ENCODE measurements at regions not wholly inside any gene's neighbourhood (a gene's known extent, or its start where the extent isn't known, plus 50 kb on each side); places are given as distances from the start of the nearest gene placed in this dataset.

- Histone ChIP-seq H3K27ac (no peak overlapping the region), H3K4me3 (replicated peaks in 1 of 3) (no peak overlapping the region), H3K4me1 (no peaks in the 10 kb centered on the region), H3K27me3 (no peaks in the 10 kb centered on the region), H3K9me3 (no peaks in the 10 kb centered on the region), H3K36me3 (no peaks in the 10 kb centered on the region)
- no peak for DNase-seq
- intact Hi-C loops (cut with DNase I), result no loop called here
- TF ChIP-seq, protein P1, sequence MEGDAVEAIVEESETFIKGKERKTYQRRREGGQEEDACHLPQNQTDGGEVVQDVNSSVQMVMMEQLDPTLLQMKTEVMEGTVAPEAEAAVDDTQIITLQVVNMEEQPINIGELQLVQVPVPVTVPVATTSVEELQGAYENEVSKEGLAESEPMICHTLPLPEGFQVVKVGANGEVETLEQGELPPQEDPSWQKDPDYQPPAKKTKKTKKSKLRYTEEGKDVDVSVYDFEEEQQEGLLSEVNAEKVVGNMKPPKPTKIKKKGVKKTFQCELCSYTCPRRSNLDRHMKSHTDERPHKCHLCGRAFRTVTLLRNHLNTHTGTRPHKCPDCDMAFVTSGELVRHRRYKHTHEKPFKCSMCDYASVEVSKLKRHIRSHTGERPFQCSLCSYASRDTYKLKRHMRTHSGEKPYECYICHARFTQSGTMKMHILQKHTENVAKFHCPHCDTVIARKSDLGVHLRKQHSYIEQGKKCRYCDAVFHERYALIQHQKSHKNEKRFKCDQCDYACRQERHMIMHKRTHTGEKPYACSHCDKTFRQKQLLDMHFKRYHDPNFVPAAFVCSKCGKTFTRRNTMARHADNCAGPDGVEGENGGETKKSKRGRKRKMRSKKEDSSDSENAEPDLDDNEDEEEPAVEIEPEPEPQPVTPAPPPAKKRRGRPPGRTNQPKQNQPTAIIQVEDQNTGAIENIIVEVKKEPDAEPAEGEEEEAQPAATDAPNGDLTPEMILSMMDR (IDR thresholded peaks at IDR 0.05), result no peak
- no peak for TF ChIP-seq POLR2A (IDR thresholded peaks at IDR 0.05)
- WGBS, 2 donors, result 79 to 82% methylated on average over 6 of the region's 6 CpGs
Measured at GRCh38 chr7:68929781-68930261, 668.5 kb upstream of the AUTS2 start.

DNA sequence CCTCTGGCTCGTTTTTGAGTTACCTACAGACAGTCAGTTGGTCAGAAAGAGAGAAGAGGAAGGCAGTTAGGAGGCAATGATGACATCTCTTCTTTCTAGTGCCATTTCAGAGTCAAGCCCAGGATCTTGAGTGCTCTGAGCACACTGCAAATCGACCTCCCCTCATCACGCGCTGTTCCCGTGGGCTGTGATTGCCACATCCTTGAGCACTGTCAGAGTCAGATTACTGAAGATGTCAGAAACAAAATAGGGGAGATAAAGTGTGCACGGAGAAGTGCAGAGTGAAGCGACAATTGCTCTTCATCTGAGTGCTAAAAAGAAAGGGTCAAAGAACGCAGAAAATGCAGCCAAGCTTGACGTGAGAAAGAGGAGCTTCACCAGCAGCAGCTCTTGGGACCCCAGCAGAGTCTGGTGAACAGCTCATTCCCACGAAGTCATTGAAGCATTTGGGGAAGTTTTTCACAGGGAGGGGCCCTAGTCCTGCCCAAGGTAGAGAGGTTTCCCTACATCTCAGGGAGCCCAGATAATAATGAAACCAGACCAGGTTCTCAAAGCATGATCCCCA, 661.7 kb upstream of the AUTS2 start:
- Histone ChIP-seq H3K27ac (no peak overlapping the region), H3K4me3 (replicated peaks in 1 of 3) (no peak overlapping the region), H3K27me3 (no peaks in the 10 kb centered on the region), H3K9me3 (no peaks in the 10 kb centered on the region), H3K36me3 (no peaks in the 10 kb centered on the region), H3K4me1 (no peaks in the 10 kb centered on the region)
- TF ChIP-seq POLR2A (IDR thresholded peaks at IDR 0.05), result no peak
- TF ChIP-seq, protein P1 (IDR thresholded peaks at IDR 0.05), result no peak
- DNase-seq, result no peak
- 34 to 36% methylated on average over 10 of the region's 10 CpGs for WGBS, 2 donors
- intact Hi-C loops (cut with DNase I), result no loop called here

DNA sequence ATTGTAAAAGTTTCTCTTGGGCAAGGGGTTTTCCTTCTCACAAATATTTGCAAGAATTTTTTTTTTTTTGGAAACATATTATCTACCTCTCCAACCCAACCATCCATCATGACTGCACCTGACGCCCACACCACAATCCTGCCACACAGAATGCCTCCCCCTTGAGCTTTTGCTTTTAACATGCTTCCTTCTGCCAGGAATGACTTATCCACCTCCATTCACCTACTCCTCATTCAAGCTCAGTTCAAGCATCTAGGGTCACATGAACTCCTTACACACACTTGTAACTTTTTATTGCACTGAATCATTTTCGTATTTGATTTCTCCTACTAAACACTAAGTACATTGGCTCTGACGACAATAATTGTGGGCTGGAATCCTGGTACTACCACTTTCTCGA, 660.1 kb upstream of the AUTS2 start:
- no peak overlapping the region for H3K4me3 ChIP-seq (replicated peaks in 1 of 3)
- no peaks in the 10 kb centered on the region for H3K36me3 ChIP-seq
- TF ChIP-seq POLR2A (IDR thresholded peaks at IDR 0.05), result no peak
- TF ChIP-seq, protein P1 (IDR thresholded peaks at IDR 0.05), result no peak
- no peaks in the 10 kb centered on the region for H3K9me3 ChIP-seq
- WGBS, 2 donors, result 56 to 62% methylated on average over 4 of the region's 4 CpGs
- no peaks in the 10 kb centered on the region for H3K4me1 ChIP-seq
- no peak for DNase-seq
- H3K27ac ChIP-seq, result no peak overlapping the region
- intact Hi-C loops (cut with DNase I), result no loop called here
- no peaks in the 10 kb centered on the region for H3K27me3 ChIP-seq

DNA sequence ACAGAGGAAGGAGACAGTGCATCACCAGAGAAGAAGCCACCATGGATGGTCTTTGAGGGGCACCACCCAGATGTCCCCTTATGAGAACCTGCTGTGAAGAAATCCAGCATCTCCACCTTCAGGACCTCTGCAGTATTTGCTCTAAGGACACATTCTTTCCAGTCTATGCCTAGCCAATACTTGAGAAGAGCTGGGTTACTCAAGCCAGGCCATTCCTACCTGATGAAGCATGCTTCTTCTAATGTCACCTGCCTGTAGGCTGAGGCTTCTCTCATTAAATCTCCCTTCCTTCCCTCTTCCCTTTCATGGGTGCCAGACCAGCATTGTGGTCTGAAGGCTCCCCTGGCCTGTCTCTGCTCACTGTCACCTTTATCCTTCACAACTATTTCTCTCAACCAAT, 654.5 kb upstream of the AUTS2 start:
- Histone ChIP-seq H3K27me3 (no peaks in the 10 kb centered on the region), H3K4me3 (replicated peaks in 1 of 3) (no peak overlapping the region), H3K9me3 (no peaks in the 10 kb centered on the region), H3K4me1 (no peaks in the 10 kb centered on the region), H3K36me3 (no peaks in the 10 kb centered on the region), H3K27ac (no peak overlapping the region)
- no peak for DNase-seq
- intact Hi-C loops (cut with DNase I), result no loop called here
- TF ChIP-seq, protein P1 (IDR thresholded peaks at IDR 0.05), result no peak
- TF ChIP-seq POLR2A (IDR thresholded peaks at IDR 0.05), result no peak

- 83 to 92% methylated on average over 4 of the region's 4 CpGs for WGBS, 2 donors
- Histone ChIP-seq H3K36me3 (no peaks in the 10 kb centered on the region), H3K27ac (no peak overlapping the region), H3K4me1 (no peaks in the 10 kb centered on the region), H3K4me3 (replicated peaks in 1 of 3) (no peak overlapping the region), H3K9me3 (no peaks in the 10 kb centered on the region), H3K27me3 (no peaks in the 10 kb centered on the region)
- no peak for TF ChIP-seq POLR2A (IDR thresholded peaks at IDR 0.05)
- TF ChIP-seq, protein P1 (IDR thresholded peaks at IDR 0.05), result no peak
- DNase-seq, result no peak
- intact Hi-C loops (cut with DNase I), result loop anchor here (10.0 kb wide), 1 partner anchor 261 kb away; no protein-coding TSS in a partner anchor
Measured at GRCh38 chr7:68955656-68956055, 642.6 kb upstream of the AUTS2 start.
